GM12873 (cell line): ENCODE measurements at regions not wholly inside any gene's neighbourhood (a gene's known extent, or its start where the extent isn't known, plus 50 kb on each side); places are given as distances from the start of the nearest gene placed in this dataset.

Source experiments
- CTCF ChIP-seq: IDR thresholded peaks from 2 replicates; pipeline ENCODE4 v1.5.1; 2012; ENCODE audit warnings: low read depth, mild to moderate bottlenecking, moderate library complexity, low read length, control low read depth; ENCODE audit not compliant: insufficient read depth; ENCODE audit errors: missing control alignments

- TF ChIP-seq CTCF: no peak
Measured at GRCh38 chr14:82490397-82490796, 956.7 kb upstream of the SEL1L start.

GRCh38 chr14:82492157-82492556 is 958.5 kb upstream of the SEL1L start:
- no peak for TF ChIP-seq CTCF

GRCh38 chr14:82500222-82500621 is 966.6 kb upstream of the SEL1L start:
- TF ChIP-seq CTCF: no peak

- TF ChIP-seq CTCF: no peak
Measured at GRCh38 chr14:82501554-82501953, 967.9 kb upstream of the SEL1L start.

- TF ChIP-seq CTCF: no peak
Measured at GRCh38 chr14:82502043-82502442, 968.4 kb upstream of the SEL1L start.

GRCh38 chr14:82504894-82505293 is 971.2 kb upstream of the SEL1L start:
- TF ChIP-seq CTCF: no peak

GRCh38 chr14:82510007-82510406 is 976.4 kb upstream of the SEL1L start:
- TF ChIP-seq CTCF: no peak
